HG02852 (cell line): ENCODE measurements at regions not wholly inside any gene's neighbourhood (a gene's known extent, or its start where the extent isn't known, plus 50 kb on each side); places are given as distances from the start of the nearest gene placed in this dataset.

ENCODE experiments used
- ATAC-seq: cut with Tn5 transposase; IDR thresholded peaks from one replicate; pipeline ENCODE4 v1.9.1; 2021; ENCODE audit warnings: mild to moderate bottlenecking, moderate library complexity; ENCODE audit not compliant: unreplicated experiment

DNA sequence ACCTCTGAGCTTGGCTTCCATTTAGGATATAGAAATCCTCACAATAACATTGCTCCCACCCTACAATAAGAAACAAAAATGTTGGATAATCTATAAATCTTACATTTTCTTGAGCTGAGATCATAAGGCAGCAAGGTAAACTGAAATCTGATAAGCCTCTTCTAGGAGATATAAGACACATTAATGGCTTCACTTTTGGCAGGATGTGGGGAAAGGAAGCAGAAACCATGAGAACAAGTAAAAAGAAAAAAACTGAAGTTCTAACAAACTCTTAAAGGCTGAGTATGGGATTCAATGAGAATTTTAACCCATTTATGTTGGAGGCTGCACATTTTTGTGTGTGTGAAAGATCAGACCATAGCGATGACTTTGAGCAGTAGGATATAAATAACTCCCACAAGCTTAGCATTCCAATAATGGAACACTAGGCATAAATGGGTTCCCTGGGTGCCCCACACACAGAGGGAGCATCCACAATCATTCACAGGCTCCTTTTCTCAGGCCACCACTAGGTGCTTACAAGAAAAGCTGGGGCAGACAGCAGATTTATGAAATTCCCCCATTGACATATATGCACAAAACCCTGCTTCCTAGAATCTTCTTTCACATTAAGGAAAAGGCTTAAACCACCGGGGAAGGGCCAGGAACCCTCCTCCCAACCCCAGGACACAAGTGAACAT is 564.9 kb upstream of the MGMT start:
- ATAC-seq = no peak

DNA sequence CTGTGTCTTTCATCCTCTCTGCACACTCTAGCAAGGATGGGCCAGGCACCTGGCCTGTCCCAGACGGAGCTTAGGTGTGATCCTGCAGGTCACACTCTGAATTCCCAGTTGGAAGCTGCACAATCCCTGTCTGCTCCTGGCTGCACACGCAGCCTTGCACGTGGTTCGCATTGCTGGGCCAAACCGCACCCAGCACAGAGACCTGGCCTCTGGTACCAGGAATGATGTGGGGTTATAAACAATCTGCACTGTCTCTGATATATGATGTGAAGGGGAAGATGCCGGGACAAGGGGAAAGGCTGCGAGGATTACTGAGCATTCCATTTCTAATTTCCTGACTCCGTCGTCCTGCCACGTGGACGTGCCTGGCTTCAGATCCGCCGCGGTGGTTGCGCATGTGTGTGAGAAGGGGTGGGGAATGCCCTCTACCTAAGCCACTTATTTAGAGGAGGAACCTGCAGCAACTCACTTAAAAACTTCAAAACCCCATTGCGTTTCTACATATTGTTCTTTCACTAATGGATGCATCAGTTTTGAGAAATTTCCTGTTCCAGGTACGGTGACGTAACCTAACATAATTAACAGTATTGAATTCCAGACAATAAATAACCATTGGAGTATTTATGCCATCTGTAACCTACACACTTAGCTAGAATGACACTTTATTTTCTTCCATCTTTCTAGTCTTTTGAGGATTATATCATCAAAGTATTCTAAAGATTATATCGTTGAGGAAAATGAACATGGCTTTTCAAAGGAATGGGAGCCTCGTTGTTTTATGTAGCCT is 559.7 kb upstream of the MGMT start:
- ATAC-seq = no peak

DNA sequence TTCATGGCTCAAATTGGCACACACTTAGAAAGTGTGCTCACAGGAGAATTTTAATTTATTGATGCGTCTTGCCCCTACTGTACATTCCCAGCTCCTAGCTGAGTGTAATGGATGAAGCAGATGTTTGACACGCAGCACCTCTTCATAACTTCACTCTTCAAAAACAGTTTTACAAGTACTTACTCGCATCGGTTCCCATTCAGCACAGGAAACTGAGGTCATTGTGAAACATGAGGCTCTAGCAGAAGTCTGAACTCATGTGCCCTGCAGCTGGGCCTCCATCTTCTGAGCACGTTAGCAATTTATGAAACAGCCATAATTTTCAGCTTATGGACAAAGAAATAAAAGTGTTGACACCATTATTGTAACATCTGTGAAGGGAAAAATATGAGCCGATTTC is 558.9 kb upstream of the MGMT start:
- ATAC-seq = no peak

DNA sequence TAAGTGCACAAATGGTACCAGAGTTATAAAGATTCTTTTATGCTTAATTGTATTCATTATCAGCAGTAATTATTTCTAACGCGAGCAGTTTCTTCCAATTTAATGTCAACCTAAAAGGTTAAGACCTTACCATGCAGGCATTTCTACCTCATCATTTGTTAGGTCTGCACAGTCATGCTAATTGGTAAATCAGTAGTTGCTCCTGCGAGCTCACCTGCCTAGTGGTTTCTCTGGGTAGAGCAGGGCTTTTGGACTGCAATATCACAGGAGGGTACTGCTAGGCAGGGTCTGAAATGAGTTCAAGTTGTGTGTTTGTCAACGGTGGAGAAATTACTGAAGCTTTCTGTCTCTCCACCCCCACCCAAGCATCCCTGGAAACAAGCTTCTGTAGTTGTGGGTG is 558.5 kb upstream of the MGMT start:
- ATAC-seq = no peak

DNA sequence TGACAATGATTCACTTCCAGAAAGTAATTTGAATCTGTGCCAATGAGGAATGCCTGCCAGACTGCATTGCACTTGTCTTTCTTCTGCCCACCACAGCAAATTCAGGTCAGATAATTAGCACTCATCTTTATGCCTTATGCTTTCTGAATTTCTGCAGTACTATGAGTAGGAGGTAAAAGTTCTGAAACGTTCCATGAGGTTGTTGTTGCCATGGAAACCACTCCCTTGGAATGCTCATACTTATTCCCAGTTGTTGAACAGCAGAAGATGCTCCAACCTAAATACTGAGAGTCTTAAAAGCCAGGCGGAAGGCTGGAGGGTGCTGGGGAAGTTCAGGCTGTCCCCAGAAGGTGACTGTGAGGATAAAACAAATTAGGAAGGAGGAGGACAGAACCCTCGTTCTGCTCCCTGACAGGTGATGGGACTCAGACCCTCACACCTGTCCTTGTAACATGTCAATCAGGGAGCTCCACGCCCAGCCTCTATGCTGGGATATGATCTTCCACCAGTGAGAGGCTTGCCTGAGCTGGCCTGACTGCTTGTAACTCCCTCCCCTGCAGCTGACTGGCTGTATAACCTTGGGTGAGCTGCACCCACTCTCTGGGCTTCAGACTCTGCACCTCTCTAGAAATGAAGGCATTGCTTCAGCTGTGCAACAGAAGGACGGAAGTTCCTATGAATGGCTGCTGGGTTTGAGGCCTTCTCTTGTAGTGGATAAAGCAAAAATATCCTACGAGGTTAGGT is 554.3 kb upstream of the MGMT start:
- ATAC-seq = no peak

DNA sequence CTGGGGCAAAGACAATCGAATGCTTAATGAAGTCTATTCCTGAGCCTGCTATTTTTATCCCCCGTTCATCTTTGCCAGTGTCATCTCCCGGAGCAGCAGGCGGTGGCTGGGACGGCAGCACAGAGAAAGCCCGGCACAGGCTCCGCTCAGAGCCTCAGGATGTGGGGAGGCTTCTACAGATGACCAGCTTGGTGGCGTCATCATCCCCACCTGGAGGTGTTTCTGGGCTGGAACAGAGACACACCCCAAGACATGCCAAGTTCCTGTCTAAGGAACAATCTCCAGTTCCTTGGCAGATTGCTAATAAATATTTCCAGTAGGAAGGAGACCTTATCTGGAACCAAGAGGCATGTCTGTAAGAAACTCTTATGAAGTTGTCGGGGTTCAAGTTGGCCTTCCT is 552.4 kb upstream of the MGMT start:
- no peak for ATAC-seq

DNA sequence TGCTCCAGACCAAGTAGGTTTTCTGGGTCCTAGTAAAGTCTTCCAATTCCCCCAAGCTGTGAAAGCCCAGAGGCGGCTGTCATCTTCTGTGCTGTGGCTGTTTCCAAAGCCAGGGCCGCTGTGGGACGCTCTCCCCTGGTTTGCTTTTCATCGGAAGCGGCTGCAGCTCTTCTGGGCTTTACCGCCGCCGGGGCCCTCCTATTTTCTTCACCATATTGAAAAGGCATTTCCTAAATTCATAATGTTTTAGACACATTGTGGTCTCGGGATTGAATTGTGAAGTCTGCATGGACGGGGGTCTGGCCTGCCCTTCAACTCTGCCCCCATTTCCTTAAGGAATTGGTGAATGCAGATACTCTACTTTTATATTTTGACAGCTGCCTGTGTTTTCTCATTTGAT is 551.4 kb upstream of the MGMT start:
- ATAC-seq = no peak

DNA sequence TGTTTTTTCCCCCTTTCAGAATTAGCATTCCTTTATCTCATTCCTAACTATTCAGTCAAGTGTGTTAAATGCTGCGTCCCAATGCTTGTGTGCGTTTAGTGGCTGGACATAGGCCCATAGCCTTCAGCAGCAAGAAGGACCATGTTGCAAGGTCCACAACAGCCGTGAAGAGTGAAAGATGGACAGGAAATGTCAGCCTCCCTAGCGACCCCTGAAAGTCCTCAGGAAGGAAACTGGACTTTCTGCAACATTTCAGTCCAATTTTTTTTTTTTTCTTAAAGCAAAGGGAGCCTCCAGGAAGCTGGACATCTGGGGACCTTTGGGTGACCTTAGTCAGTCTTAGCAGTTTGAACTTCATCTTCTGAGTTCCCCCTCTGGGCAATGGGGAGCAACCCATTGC is 550.7 kb upstream of the MGMT start:
- no peak for ATAC-seq

DNA sequence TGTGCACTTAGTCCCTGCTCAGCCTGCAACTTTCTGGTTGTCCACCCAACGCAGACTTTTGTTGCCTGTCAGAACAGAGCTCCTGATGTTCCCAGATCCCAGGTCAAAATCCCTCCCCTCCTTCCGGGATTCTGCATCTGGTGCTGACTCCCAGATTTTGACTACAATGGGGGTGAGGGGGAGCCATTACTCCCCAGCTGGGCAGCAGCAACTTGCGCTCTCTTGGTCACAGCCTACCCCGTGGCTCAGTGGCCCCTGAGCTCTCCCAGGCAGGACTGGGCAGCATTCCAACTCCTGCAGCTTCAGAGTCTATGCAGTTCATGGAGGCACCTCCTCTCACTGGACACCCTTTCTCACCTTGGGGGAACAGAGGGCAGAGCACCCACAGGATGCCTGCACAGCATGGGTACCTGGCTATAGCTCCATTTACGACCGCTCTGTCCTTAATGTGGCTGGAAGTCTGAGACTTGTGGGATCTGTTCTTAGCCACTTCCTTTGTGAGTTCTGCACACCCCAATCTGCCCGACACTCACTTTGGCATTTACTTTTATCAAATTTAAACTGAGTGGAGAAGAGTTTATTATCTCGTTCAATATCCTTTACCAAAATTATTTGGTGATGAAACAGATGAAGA is 545.5 kb upstream of the MGMT start:
- ATAC-seq = no peak

DNA sequence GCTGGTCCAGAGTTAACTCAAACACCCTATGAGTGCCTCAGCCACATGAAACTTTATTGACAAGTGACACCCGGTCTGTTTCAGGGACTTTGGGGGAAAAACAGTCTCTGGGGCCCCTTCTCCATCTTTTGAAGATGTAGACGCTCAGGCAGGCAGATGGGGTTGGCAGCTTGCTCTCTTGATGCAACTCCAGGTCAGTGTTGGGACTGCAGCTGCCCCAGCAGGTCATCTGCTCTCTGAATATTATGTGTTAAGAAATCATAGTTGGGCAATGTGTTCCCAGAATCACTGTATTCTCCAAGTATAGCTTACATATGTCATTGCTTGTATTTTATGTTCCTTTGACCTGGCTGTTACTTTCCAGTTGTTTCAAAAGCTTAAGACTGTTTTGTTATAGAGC is 544.9 kb upstream of the MGMT start:
- no peak for ATAC-seq

DNA sequence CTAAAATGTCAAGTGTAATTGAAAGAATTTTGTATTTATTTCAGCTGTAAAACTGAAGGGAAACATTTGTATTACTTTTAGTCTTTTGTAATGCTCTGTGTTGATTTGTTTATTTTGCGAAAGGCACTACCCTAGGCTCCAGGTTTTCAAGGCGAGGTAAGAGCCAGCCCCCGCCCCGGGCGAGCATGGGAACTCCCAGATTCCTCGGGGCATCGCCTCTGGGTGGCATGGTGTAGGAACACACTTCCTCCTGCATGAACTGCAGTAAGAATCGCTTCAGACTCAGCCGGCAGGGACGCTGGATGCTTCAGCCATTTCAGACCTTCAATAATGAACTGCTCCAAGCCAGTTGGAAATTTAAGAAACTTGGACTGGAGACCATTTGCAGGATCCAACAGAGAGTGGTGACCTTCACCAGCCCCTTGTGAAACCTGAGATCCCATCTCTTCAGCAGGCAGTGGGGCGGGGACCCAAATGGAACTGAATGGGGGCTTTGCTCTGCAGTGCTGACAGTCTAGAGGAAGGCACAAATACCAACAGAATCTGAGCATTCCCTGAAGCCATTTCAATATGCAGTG is 544.3 kb upstream of the MGMT start:
- ATAC-seq = no peak

DNA sequence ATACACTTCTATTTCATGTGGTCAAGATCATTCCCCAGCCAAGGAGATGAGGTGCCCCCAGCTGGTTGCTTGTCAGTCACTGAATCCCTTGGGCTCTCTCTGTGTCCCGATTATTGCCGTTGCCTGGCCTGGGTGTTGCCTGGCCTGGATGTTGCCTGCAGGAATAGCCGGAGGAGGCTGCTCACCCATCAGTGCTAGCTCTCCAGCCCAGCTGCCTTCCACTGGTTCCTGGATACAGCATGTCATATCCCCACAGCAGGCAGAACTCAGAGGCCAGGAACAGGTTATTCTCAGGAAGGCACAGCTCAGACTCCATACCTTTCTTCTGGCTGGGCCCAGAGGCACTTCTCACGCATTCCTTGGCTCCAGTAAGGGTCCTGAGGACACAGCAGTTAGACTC is 542.1 kb upstream of the MGMT start:
- no peak for ATAC-seq

DNA sequence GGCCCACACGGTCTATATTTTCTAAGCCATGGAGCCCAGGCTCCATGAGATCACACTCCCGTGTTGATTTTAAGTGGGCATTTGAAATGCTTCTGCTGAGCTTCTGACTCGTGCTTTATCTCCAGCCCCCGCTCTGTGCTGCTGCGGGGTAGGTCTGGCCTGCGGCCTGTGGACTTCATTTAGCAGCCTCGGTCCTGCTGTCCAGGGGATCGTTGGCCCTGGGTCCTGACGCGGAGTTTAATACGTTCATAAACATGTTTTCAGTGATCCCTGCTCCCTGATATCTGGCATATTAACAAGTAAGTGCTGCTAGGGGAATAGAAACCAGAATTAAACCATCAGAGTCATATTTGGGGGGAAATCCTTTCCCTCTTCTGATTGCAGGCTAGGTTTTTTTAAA is 540.3 kb upstream of the MGMT start:
- ATAC-seq = no peak

DNA sequence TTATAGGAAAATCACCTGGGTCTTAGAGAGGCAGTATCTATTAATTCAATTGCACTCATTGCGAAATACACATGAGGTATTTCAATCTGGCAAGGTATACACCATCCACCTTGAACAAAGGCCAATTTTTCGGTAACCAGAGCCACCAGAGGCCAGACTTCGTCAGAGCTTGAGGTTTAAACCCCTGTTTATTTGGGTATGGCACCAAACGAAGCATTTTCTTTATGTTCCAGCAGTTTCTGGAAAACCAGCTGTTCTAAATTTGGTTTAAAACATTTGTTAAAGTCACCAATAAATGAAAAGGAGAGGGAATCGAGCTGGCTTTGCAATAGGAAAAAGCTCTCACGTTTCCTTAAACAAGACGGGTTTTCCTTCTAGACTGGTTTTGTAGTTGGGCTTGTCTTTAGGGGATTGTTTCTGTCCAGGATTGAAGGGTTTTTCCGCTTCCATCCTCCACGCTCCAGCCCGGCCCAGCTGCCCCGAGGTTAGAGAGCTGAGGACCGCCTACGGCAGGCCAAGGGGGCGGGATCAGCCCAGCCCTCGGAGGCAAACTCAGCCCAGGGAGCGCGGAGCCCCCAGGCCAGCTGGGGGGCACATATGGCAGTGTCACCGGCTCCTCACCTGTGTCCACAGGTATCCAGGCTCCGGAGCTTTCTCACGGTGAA is 539.4 kb upstream of the MGMT start:
- no peak for ATAC-seq

DNA sequence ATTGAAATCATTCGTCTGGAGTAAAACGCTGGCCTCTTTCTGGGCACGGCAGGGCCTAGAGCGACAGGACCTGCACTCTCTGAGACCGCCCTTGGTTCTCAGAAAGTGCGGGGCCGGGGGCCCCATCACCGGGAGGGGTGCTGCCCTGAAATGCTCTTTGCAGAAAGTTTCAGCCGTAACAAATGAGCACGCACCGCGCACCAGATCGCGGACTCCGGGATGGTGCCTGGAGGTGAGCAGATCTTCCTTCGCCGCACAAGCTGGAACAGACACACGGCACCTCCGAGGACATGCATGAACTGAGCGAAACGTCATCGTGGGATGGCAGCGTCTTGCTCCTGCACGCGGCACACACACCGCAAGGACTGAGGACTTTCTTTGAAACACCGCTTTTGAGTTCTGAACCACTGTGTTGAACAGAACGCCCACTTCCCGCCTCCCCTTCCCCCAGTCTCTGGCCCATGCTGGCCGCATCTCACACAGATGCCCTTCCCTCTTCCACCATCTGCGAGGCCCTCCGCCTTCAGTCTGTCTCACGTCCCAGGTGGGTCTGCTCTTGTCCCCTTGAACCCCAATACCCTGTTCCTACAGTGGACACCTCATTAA is 538.7 kb upstream of the MGMT start:
- ATAC-seq = no peak

DNA sequence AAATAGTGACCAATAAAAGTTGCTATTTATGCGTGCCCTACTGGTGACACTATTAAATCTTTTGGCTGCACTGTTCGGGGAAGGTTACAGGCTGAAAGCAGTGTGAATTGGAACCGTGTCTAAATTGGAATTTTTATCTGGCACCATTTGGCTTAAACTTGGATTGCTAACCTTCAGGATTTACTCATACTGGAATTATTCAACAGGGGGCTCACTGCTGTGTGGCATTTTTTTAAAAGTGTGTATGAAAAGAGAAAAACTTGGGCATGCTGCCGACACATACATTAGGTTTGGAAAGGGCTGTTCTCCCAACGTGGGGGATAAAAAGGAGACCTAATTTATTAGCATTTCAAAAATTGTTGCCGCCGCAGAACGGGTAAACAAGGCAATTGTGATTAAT is 537.9 kb upstream of the MGMT start:
- ATAC-seq = no peak

DNA sequence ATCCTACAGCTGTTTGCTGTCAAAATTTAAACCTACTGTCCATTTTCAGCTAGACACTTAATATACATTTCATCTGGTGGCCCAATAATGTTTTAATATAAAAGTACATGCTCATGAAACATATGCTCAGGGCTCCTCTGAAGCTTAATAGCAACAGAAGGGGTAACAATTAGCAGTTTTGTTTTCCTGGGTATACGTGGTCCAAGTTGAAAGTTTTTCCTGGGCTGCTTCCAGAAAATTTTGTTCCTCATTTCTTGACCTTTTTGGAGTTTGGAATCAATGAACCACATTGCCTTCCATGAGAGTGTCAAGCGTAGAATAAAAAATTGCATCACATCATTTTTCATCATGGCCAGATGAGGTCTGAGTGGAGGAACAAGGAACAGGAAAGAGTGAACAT is 537.3 kb upstream of the MGMT start:
- no peak for ATAC-seq

DNA sequence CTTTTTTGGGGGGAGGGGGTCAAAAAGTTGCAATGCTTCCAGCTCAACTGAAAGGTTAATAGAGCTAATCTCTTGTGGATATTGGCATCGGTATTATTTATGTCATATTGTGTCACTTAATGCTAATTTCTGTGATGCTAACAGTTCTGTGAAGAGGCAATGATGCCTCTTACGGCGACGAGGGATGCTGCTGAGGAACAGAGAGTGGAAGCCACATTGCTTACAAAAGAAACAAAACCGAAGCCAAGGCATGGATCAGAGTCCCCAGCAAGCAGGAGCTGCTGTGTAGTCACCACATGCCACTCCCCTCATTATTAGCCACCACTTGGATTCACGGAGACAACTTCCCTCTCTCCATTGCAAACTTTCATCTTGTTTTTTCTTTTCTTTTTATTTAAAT is 536.5 kb upstream of the MGMT start:
- no peak for ATAC-seq

DNA sequence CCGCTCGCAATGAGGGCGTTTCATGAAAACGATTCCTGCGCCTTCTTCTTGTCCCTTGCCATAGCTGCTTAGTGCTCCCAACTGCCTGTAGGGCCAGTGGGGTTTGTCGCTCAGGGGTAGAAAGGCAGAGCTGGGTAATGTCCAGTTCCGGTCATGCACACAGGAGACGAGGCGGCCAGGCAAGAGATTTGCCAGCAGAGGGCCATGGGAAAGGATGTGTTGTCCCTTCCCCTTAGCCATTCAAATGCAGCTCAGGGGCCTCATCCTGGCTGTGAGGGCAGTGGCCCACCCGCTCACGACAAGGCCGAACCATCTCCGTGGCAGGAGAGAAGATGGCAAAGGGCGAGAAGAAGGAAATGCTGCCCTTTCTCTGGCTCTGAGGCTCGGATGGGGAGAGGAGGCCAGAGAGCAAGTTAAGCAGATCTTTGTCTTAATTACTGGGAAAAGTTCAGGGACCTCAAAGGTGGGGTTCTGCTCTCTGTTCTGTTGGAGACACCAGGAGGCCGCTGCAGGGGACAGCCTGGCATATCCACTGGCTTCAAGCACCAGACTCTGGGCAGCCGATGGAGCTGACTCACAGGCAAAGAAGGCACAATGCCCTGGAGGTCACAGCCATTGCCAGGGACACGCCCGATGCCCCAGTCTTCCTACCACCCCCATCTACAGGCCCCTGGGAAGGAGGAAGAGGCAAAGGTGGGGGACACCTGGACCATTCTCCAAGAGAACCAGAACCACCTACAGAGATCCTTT is 534.8 kb upstream of the MGMT start:
- no peak for ATAC-seq

DNA sequence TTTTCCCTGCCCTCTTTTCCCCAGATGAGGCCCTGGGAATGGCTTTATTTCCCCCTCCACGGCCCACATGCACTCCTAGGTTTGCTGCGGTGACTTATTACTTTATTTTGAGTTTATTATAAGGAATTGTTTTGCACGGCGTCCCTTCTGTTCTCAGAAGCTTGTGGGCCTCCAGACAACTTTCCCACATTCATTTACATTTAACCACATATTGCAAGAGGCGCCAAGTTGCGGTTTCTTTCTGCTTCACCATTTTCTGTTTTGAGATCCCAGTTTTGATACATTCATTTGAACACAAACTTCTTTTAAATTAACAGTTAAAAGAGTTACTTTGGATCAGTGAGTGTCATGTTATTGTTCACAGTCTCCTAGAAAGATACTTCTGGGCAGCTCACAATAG is 532.5 kb upstream of the MGMT start:
- no peak for ATAC-seq
